HepG2 (cell line): ENCODE measurements at regions not wholly inside any gene's neighbourhood (a gene's known extent, or its start where the extent isn't known, plus 50 kb on each side); places are given as distances from the start of the nearest gene placed in this dataset.

ENCODE experiments used
- ATAC-seq: fragments of 200-7000 bp; cut with Tn5 transposase; 3 replicates; pipeline ENCODE4 v1.9.1; 2020; ENCODE audit warnings: mild to moderate bottlenecking, moderate library complexity
- BruUV-seq: library from RNA; stranded (reverse); fragments of 400-500 nt; replicated peaks from 2 replicates; lab custom pipeline; 2021; lab: Mats Ljungman, UMichigan
- CTCF ChIA-PET: fragments of 300-600 bp; formaldehyde crosslinking; extraction: SDS; loops from one replicate; lab custom pipeline; 2021; ENCODE audit warnings: low total read pairs, inconsistent platforms, low intra/inter-chr PET ratio; lab: Yijun Ruan, JAX
- POLR2A ChIA-PET: fragments of 350-600 bp; sonication (Branson Sonifier 250); formaldehyde crosslinking; loops from one replicate; lab custom pipeline; 2020; ENCODE audit warnings: antibody characterized with exemption, inconsistent platforms; lab: Yijun Ruan, JAX
- DNase-seq: peaks from one replicate; pipeline ENCODE4 v3.0.0-alpha.2; 2015; ENCODE audit warnings: low spot score
- FAIRE-seq: peaks from 3 replicates; lab custom pipeline; 2011; peaks lifted over from hg19 to GRCh38; lab: Jason Lieb, UNC
- H2AFZ ChIP-seq: one replicate; pipeline ENCODE4 v1.6.1; 2011; ENCODE audit warnings: low read length, inconsistent platforms
- H3K27ac ChIP-seq: fragments of 300-600 bp; 3 replicates; pipeline ENCODE4 v1.8.0; 2011; ENCODE audit warnings: mixed run types, mild to moderate bottlenecking, mixed read lengths, low read length, inconsistent platforms; ENCODE audit not compliant: insufficient read depth; ENCODE audit errors: extremely low read length
- H3K27me3 ChIP-seq, 2 experiments: fragments of 200-600 bp in 1 of 2; 2 replicates in 1 of 2; 3 replicates in 1 of 2; pipeline versions ENCODE4 v1.6.0 to v1.8.0; 2011; ENCODE audit warnings: low read length in 2 of 2, mild to moderate bottlenecking in 2 of 2, moderate library complexity in 2 of 2, inconsistent platforms in 1 of 2; ENCODE audit not compliant: insufficient read depth in 2 of 2, control insufficient read depth in 1 of 2
- H3K36me3 ChIP-seq, 2 experiments: fragments of 200-600 bp in 1 of 2; replicated peaks in 1 of 2; 2 replicates in 1 of 2; 3 replicates in 1 of 2; pipeline versions ENCODE4 v1.5.1 to v1.8.0; 2011; ENCODE audit warnings: low read length in 2 of 2, inconsistent platforms in 1 of 2; ENCODE audit not compliant: insufficient read depth in 2 of 2, control insufficient read depth in 1 of 2
- H3K4me1 ChIP-seq: 2 replicates; pipeline ENCODE4 v1.5.1; 2012; ENCODE audit warnings: low read length, inconsistent platforms; ENCODE audit not compliant: insufficient read depth
- H3K4me2 ChIP-seq: 2 replicates; pipeline ENCODE4 v1.6.0; 2011; ENCODE audit warnings: low read depth, low read length, inconsistent platforms
- H3K4me3 ChIP-seq, 3 experiments: fragments of 200-600 bp in 1 of 3; sonication (generic), shearing (Covaris generic) in 1 of 3; replicated peaks in 1 of 3; 2 replicates each; pipeline ENCODE4 v1.5.1; 2011 to 2016; ENCODE audit warnings: low read length in 3 of 3, inconsistent platforms in 2 of 3, low read depth in 2 of 3, mild to moderate bottlenecking in 2 of 3, control low read depth in 1 of 3, mixed read lengths in 1 of 3; ENCODE audit not compliant: insufficient read depth in 1 of 3
- H3K79me2 ChIP-seq: one replicate; pipeline ENCODE4 v1.6.1; 2011; ENCODE audit warnings: low read length, inconsistent platforms; ENCODE audit not compliant: insufficient read depth
- H3K9ac ChIP-seq: 2 replicates; pipeline ENCODE4 v1.6.0; 2011; ENCODE audit warnings: mild to moderate bottlenecking, low read depth, low read length, inconsistent platforms; ENCODE audit not compliant: insufficient read depth
- H3K9me3 ChIP-seq: 2 replicates; pipeline ENCODE4 v1.5.1; 2012; ENCODE audit warnings: mild to moderate bottlenecking, low read length
- H4K20me1 ChIP-seq: 2 replicates; pipeline ENCODE4 v1.6.0; 2011; ENCODE audit warnings: inconsistent platforms, mild to moderate bottlenecking, low read length, moderate library complexity; ENCODE audit not compliant: insufficient read depth
- ATF7 ChIP-seq, 2 experiments: fragments of 450-650 bp in 1 of 2; sonication (generic) in 1 of 2; formaldehyde crosslinking in 1 of 2; IDR thresholded peaks; 2 replicates each; pipeline versions ENCODE4 v1.4.0 to v1.6.1; 2016 to 2020; ENCODE audit warnings: antibody characterized with exemption in 1 of 2, mild to moderate bottlenecking in 1 of 2, missing genetic modification reagents in 1 of 2
- CREB1 ChIP-seq, 2 experiments: fragments of 450-650 bp in 1 of 2; IDR thresholded peaks; 2 replicates each; pipeline ENCODE4 v1.6.1; 2016 to 2017; ENCODE audit warnings: control low read depth in 1 of 2, mild to moderate bottlenecking in 1 of 2, missing compliant biosample characterization in 1 of 2, missing genetic modification characterization in 1 of 2
- CSRNP1 ChIP-seq: sonication (generic); formaldehyde crosslinking; IDR thresholded peaks from 2 replicates; pipeline ENCODE4 v1.8.1; 2023; ENCODE audit warnings: mild to moderate bottlenecking, missing genetic modification reagents
- HOXA3 ChIP-seq: sonication (generic); formaldehyde crosslinking; IDR thresholded peaks from 2 replicates; pipeline ENCODE4 v1.5.0; 2020; ENCODE audit warnings: missing genetic modification reagents
- ZNF138 ChIP-seq: sonication (generic); formaldehyde crosslinking; IDR thresholded peaks from 2 replicates; pipeline ENCODE4 v1.5.0; 2020; ENCODE audit warnings: mild to moderate bottlenecking, low read depth, missing genetic modification reagents
- ZNF20 ChIP-seq: sonication (generic); formaldehyde crosslinking; IDR thresholded peaks from 2 replicates; pipeline ENCODE4 v1.4.0; 2020; ENCODE audit warnings: mild to moderate bottlenecking, moderate library complexity, missing genetic modification reagents
- ZNF660 ChIP-seq: sonication (generic); formaldehyde crosslinking; IDR thresholded peaks from 2 replicates; pipeline ENCODE4 v1.5.1; 2020; ENCODE audit warnings: mild to moderate bottlenecking, low read depth, missing genetic modification reagents, borderline replicate concordance
- ZNF720 ChIP-seq: sonication (generic); formaldehyde crosslinking; IDR thresholded peaks from 2 replicates; pipeline ENCODE4 v1.4.0; 2020; ENCODE audit warnings: missing genetic modification reagents
- WGBS: methylation state at CpG from one replicate; pipeline ENCODE4 v1.1.6; 2017; ENCODE audit warnings: low lambda C conversion rate; 5-methylcytosine and 5-hydroxymethylcytosine counted together
- in situ Hi-C: cut with HindIII; loops from 2 replicates; pipeline ENCODE4 v1.10.0; 2017; ENCODE audit warnings: low pct_unique_long_range_greater_than_20kb; ENCODE audit not compliant: extremely low pct_ligation_motif_present
- intact Hi-C: fragments of 100-400 bp; cut with micrococcal nuclease; formaldehyde crosslinking; loops from one replicate; pipeline ENCODE4 v1.10.0; 2022; ENCODE audit not compliant: unreplicated experiment

GRCh38 chr18:60643009-60643408, 270.4 kb upstream of the MC4R start (continued):
- TF ChIP-seq CREB1 (IDR thresholded peaks at IDR 0.05), result 0 out of 2 replicates have a peak, but pooled peaks have one; percentile 16
- no peak for TF ChIP-seq CREB1 (CRISPR knock-in tag; IDR thresholded peaks at IDR 0.05)
- TF ChIP-seq ZNF660, result no peak
- TF ChIP-seq ATF7 (IDR thresholded peaks at IDR 0.05), result peak; percentile 71
- TF ChIP-seq ATF7 (CRISPR knock-in tag; IDR thresholded peaks at IDR 0.05), result no peak
- TF ChIP-seq HOXA3, result no peak
- TF ChIP-seq CSRNP1 (CRISPR knock-in tag), result no peak
- no peak for TF ChIP-seq ZNF138 (CRISPR knock-in tag)

- ATAC-seq (no peak), FAIRE-seq (no peak), DNase-seq (no peak)
- Histone ChIP-seq H3K4me1 (no peaks in the 10 kb centered on the region), H3K36me3 (no peaks in the 10 kb centered on the region), H3K9ac (no peak overlapping the region), H2AFZ (no peak overlapping the region), H4K20me1 (no peaks in the 10 kb centered on the region), H3K79me2 (no peaks in the 10 kb centered on the region), H3K9me3 (no peaks in the 10 kb centered on the region), H3K27ac (no peak overlapping the region), H3K4me3 (no peak overlapping the region), H3K27me3 (no peaks in the 10 kb centered on the region), H3K4me2 (no peak overlapping the region)
- 3% methylated on average over 5 of the region's 5 CpGs for WGBS
- CTCF ChIA-PET, result no interaction called here
- intact Hi-C loops (no loop called here), in situ Hi-C loops (no loop called here)
- POLR2A ChIA-PET, result no interaction called here
- no TSS peak for BruUV-seq
- TF ChIP-seq ZNF720 (CRISPR knock-in tag), result no peak
- TF ChIP-seq ZNF20, result no peak
Observed at GRCh38 chr18:60646725-60647124, 274.1 kb upstream of the MC4R start.
